Heart left ventricle (tissue), 16 donors: ENCODE measurements at regions not wholly inside any gene's neighbourhood (a gene's known extent, or its start where the extent isn't known, plus 50 kb on each side); places are given as distances from the start of the nearest gene placed in this dataset.

Source experiments
- ATAC-seq, 4 donors: fragments of 200-7000 bp; cut with Tn5 transposase; one replicate each; pipeline ENCODE4 v1.9.1; 2020 to 2022; ENCODE audit warnings: moderate library complexity in 4 of 4, mild to moderate bottlenecking in 3 of 4, moderate number of reproducible peaks in 1 of 4
- DNase-seq, 5 donors: peaks; one replicate each; pipeline ENCODE4 v3.0.0-alpha.2; 2020
- H3K27ac ChIP-seq, 12 donors: fragments of 200-600 bp; sonication (generic) in 4 of 12; one replicate each; pipeline versions ENCODE4 v1.5.0 to v1.8.0; 2016 to 2022; ENCODE audit warnings: mild to moderate bottlenecking in 2 of 12
- H3K27me3 ChIP-seq, 9 donors: fragments of 200-600 bp; sonication (generic) in 2 of 9; one replicate each; pipeline versions ENCODE4 v1.5.1 to v1.8.0; 2016 to 2022; ENCODE audit warnings: mild to moderate bottlenecking in 3 of 9
- H3K36me3 ChIP-seq, 9 donors: fragments of 200-600 bp; sonication (generic) in 2 of 9; one replicate each; pipeline versions ENCODE4 v1.5.0 to v1.8.0; 2018 to 2022; ENCODE audit warnings: mild to moderate bottlenecking in 2 of 9
- H3K4me1 ChIP-seq, 12 donors: fragments of 200-600 bp; sonication (generic) in 4 of 12; one replicate each; pipeline versions ENCODE4 v1.5.0 to v1.8.0; 2016 to 2022; ENCODE audit warnings: mild to moderate bottlenecking in 3 of 12
- H3K4me3 ChIP-seq, 12 donors: fragments of 200-600 bp; sonication (generic) in 4 of 12; one replicate each; pipeline versions ENCODE4 v1.5.0 to v1.8.0; 2017 to 2022; ENCODE audit warnings: mild to moderate bottlenecking in 9 of 12, moderate library complexity in 4 of 12
- H3K9me3 ChIP-seq, 12 donors: fragments of 200-600 bp; sonication (generic) in 4 of 12; one replicate each; pipeline versions ENCODE4 v1.5.0 to v1.8.0; 2016 to 2022; ENCODE audit warnings: mild to moderate bottlenecking in 1 of 12
- CTCF ChIP-seq, 12 donors: fragments of 200-600 bp; sonication (generic) in 4 of 12; IDR thresholded peaks; one replicate each; pipeline versions ENCODE4 v1.5.0 to v1.8.0; 2018 to 2022; ENCODE audit warnings: antibody characterized with exemption in 12 of 12, mild to moderate bottlenecking in 5 of 12
- POLR2A ChIP-seq, 2 donors: fragments of 450-650 bp; IDR thresholded peaks; one replicate each; pipeline ENCODE4 v1.6.1; 2017; ENCODE audit warnings: antibody characterized with exemption in 2 of 2, mild to moderate bottlenecking in 2 of 2, moderate library complexity in 2 of 2
- WGBS, 4 donors: extraction: QIAGEN DNeasy Blood & Tissue Kit in 2 of 4; methylation state at CpG; one replicate each; pipeline versions ENCODE4 v1.1.5 to v1.1.7; 2013 to 2018; 5-methylcytosine and 5-hydroxymethylcytosine counted together
- intact Hi-C, 10 donors: fragments of 100-400 bp; cut with DNase I; formaldehyde crosslinking; loops; one replicate each; pipeline versions ENCODE4 v1.11.1 to v1.14.2; 2022
- donor health status: ischemic (EF 13 %, LVEDD 7.1; RV severe dilation, severe dysfunction).
- donor health status: healthy with polysubstance abuse.
- donor health status: DM: no; HTN: yes; CAD: no.
- donor health status: DM: no; HTN: no; CAD: no.
- donor health status: ischemic (EF 25% LVEDD 6.9; RV normal size, moderate dysfunction).
- donor health status: ischemic (EF 25% LVEDD 5.7; RV mildly dilated, moderate dysfunction).
- donor health status: healthy.
- donor health status: DM: yes; HTN: yes; CAD: no.
- donor health status: ischemic (EF 35%, LVEDD 5.7; RV mildly dilated, moderate dysfunction).
- donor health status: nonischemic (EF 11% LVEDD 7.7; RV severe dilation, severe dysfunction).
- donor health status: DM: yes; HTN: yes; CAD: no.
- donor health status: PGD.
- donor health status: ischemic (EF 29% LVEDD 5.4; RV normal size, mild dysfunction).
- donor health status: nonischemic (EF 23%, LVEDD 6.1; RV moderate dilation, normal function).

GRCh38 chrX:42131856-42132255 is 208.5 kb upstream of the CASK start:
- intact Hi-C loops, result no loop called here
- Histone ChIP-seq H3K4me3 (no peak overlapping the region), H3K9me3 (peaks cover 0 to 10% (median 0%) of the 10 kb centered on the region in 12 donors), H3K27me3 (peaks cover 0 to 6% (median 0%) of the 10 kb centered on the region in 9 donors), H3K36me3 (no peaks in the 10 kb centered on the region), H3K27ac (no peak overlapping the region), H3K4me1 (no peaks in the 10 kb centered on the region)
- ATAC-seq, result peak in 2 of 4 donors; percentile 36 to 55
- no peak for TF ChIP-seq CTCF (IDR thresholded peaks at IDR 0.05)
- TF ChIP-seq POLR2A (IDR thresholded peaks at IDR 0.05), result no peak
- no peak for DNase-seq

- Histone ChIP-seq H3K4me1 (no peaks in the 10 kb centered on the region), H3K9me3 (no peaks in the 10 kb centered on the region), H3K27ac (no peak overlapping the region), H3K36me3 (no peaks in the 10 kb centered on the region), H3K27me3 (peaks cover 0 to 5% (median 0%) of the 10 kb centered on the region in 9 donors), H3K4me3 (no peak overlapping the region)
- DNase-seq (no peak), ATAC-seq (no peak)
- 83 to 98% (median 90%) methylated on average over 3 of the region's 3 CpGs for WGBS, 4 donors
- intact Hi-C loops, result no loop called here
- TF ChIP-seq CTCF (IDR thresholded peaks at IDR 0.05) (no peak), POLR2A (IDR thresholded peaks at IDR 0.05) (no peak)
These were observed 205.9 kb upstream of the CASK start for GRCh38 chrX:42129022-42129940.

- intact Hi-C loops, result no loop called here
- no peak overlapping the region for H3K27ac ChIP-seq
- no peaks in the 10 kb centered on the region for H3K4me1 ChIP-seq
- WGBS, 4 donors, result 73 to 83% (median 79%) methylated on average over 4 of the region's 4 CpGs
- DNase-seq (no peak), ATAC-seq (no peak)
- H3K4me3 ChIP-seq, result no peak overlapping the region
- TF ChIP-seq POLR2A (IDR thresholded peaks at IDR 0.05) (no peak), CTCF (IDR thresholded peaks at IDR 0.05) (no peak)
- H3K27me3 ChIP-seq, result peaks cover 0 to 3% (median 0%) of the 10 kb centered on the region in 9 donors
- H3K9me3 ChIP-seq, result no peaks in the 10 kb centered on the region
- H3K36me3 ChIP-seq, result no peaks in the 10 kb centered on the region
These were observed 205.2 kb upstream of the CASK start for GRCh38 chrX:42128587-42128986.

- WGBS, 4 donors, result 69 to 84% (median 74%) methylated on average over 2 of the region's 2 CpGs
- TF ChIP-seq CTCF (IDR thresholded peaks at IDR 0.05) (no peak), POLR2A (IDR thresholded peaks at IDR 0.05) (no peak)
- ATAC-seq (no peak), DNase-seq (no peak)
- no peaks in the 10 kb centered on the region for H3K36me3 ChIP-seq
- no peak overlapping the region for H3K27ac ChIP-seq
- no peaks in the 10 kb centered on the region for H3K4me1 ChIP-seq
- H3K27me3 ChIP-seq, result peaks cover 0 to 3% (median 0%) of the 10 kb centered on the region in 9 donors
- H3K4me3 ChIP-seq, result no peak overlapping the region
- intact Hi-C loops, result no loop called here
- H3K9me3 ChIP-seq, result no peaks in the 10 kb centered on the region
These were observed 204.7 kb upstream of the CASK start for GRCh38 chrX:42128020-42128419.
